ENCODE measurements at regions not wholly inside any gene's neighbourhood (a gene's known extent, or its start where the extent isn't known, plus 50 kb on each side); places are given as distances from the start of the nearest gene placed in this dataset.

DNA sequence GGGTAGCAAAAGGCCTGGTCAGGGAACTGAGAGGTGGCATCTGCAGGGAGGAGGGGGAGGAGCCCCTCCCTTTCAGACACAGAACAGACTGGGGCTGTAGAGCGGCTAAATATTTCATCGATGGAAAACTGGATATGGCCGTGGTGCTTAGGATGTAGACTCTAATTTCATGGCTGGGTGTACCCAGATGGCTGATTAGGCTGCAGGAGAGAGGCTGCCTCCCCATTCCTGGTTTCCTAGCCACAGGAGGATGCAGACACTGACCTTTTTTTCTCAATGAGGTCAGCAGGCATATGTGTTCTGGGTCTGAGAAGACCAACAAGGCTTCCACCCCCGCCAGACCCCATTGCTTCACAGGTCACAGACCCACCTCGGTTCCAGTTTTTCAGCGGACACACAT is 58.1 kb upstream of the CALM2 start:
- H3K79me2 ChIP-seq (ENCODE audit: insufficient read depth, low read length): no peaks in the 10 kb centered on the region
- Mint-ChIP-seq H3K4me1 (peaks cover 47 to 54% of the 10 kb centered on the region in 2 experiments), H3K27ac (no peak overlapping the region; a peak in 1 of 7 replicates), H3K9me3 (no peaks in the 10 kb centered on the region), H3K36me3 (ENCODE audit: insufficient read depth in 1 of 3, low read depth in 3 of 3) (no peaks in the 10 kb centered on the region; a peak in 1 of 7 replicates), H3K27me3 (ENCODE audit: low read depth) (peaks cover 15% of the 10 kb centered on the region), H3K4me3 (no peak overlapping the region; a peak in 1 of 5 replicates)
- no peaks in the 10 kb centered on the region for H3K23me2 ChIP-seq (ENCODE audit: insufficient read length, low read depth, low read length, poor library complexity, severe bottlenecking)
- H2AK5ac ChIP-seq (ENCODE audit: insufficient read length, low read length): no peak overlapping the region
- H2BK20ac ChIP-seq (ENCODE audit: low read depth, low read length, poor library complexity, severe bottlenecking): no peak overlapping the region
- no peak for TF ChIP-seq CTCF (conservative IDR thresholded peaks at IDR 0.05)
- no peaks in the 10 kb centered on the region for H4K20me1 ChIP-seq (ENCODE audit: control insufficient read depth, insufficient read depth, insufficient read length)
- no CpG with 5 or more reads among the region's 6 CpGs for WGBS (ENCODE audit: extremely low coverage, insufficient read length, low lambda C conversion rate)
- H2BK5ac ChIP-seq (ENCODE audit: insufficient read length, low read length): no peak overlapping the region
- H3K79me1 ChIP-seq (ENCODE audit: insufficient read depth, low read depth, low read length, poor library complexity, severe bottlenecking): no peaks in the 10 kb centered on the region
- no peak overlapping the region for H4K5ac ChIP-seq (ENCODE audit: insufficient read length, low read depth, low read length)
- no peak overlapping the region for H3K9ac ChIP-seq (ENCODE audit: extremely low read depth, insufficient read length, low read length)
- no peaks in the 10 kb centered on the region for H3K9me3 ChIP-seq (ENCODE audit: control insufficient read depth, low read depth, low read length)
- H3K18ac ChIP-seq (ENCODE audit: insufficient read length, low read depth, low read length): no peak overlapping the region
- no peaks in the 10 kb centered on the region for H3K27me3 ChIP-seq (ENCODE audit: insufficient read depth, low read length)
- H3T11ph ChIP-seq (ENCODE audit: low read length): no peak overlapping the region
- no peak overlapping the region for H3K14ac ChIP-seq (ENCODE audit: insufficient read depth, low read length)
- H3K4me2 ChIP-seq (ENCODE audit: insufficient read depth, insufficient read length, low read length): no peak overlapping the region
- H3K56ac ChIP-seq (ENCODE audit: insufficient read length, low read depth, low read length): no peak overlapping the region
- H2AFZ ChIP-seq (ENCODE audit: low read length): no peak overlapping the region
- no peak overlapping the region for H3K27ac ChIP-seq (ENCODE audit: insufficient read length, low read depth, low read length)
- no peak overlapping the region for H4K91ac ChIP-seq (ENCODE audit: insufficient read length, low read depth, low read length)
- no peak for DNase-seq
- H3K23ac ChIP-seq (ENCODE audit: insufficient read length, low read depth, low read length): no peak overlapping the region
- H3K4ac ChIP-seq (ENCODE audit: low read depth, low read length): no peak overlapping the region
- no peak overlapping the region for H2BK120ac ChIP-seq (ENCODE audit: low read depth, low read length, poor library complexity, severe bottlenecking)
- H4K8ac ChIP-seq (replicated peaks; ENCODE audit: insufficient read length, low read depth, low read length): no peak overlapping the region
- H2BK15ac ChIP-seq (ENCODE audit: low read depth, low read length): no peak overlapping the region
- no peak overlapping the region for H2BK12ac ChIP-seq (ENCODE audit: insufficient read length, low read depth, low read length)
- peaks cover 14% of the 10 kb centered on the region; the same call in 1 of the 2 replicates for H3K4me1 ChIP-seq (ENCODE audit: insufficient read depth, low read length)
